CD4-positive, alpha-beta T cell treated with Interleukin-10 for 1 hour (primary cell): ENCODE measurements at regions not wholly inside any gene's neighbourhood (a gene's known extent, or its start where the extent isn't known, plus 50 kb on each side); places are given as distances from the start of the nearest gene placed in this dataset.

Source experiments
- DNase-seq: peaks from one replicate; pipeline ENCODE4 v3.0.0-alpha.2; 2020

DNA sequence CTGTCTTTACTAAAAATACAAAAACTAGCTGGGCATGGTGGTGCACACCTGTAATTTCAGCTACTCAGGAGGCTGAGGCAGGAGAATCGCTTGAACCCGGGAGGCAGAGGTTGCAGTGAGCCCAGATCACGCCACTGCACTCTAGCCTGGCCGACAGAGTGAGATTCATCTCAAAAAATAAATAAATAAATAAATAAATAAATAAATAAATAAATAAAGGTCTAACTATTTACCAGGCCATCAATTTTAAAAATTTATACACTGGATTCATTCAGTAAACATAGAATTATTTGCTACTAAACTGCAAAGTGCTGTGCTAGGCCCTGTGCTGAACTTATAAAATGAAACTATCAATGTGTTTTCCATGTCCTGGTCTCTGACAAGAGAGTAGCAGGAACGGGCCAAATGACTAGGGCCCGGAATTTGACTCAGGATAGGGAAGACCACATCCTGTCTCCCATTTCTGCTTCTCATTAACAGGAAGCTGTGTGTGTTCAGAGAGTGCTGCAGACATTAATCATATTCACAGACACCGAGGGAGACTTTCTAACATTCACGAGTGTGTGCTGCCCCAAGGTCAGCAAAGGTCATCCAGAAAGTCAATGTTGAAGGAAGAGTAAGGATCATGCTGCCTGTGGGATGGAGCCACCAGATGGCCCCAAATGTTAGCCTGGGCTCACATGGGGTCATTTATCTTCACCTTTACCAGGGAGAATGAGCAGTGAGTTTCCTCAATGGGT, 95.8 kb downstream of the SPP2 start:
- DNase-seq: no peak

DNA sequence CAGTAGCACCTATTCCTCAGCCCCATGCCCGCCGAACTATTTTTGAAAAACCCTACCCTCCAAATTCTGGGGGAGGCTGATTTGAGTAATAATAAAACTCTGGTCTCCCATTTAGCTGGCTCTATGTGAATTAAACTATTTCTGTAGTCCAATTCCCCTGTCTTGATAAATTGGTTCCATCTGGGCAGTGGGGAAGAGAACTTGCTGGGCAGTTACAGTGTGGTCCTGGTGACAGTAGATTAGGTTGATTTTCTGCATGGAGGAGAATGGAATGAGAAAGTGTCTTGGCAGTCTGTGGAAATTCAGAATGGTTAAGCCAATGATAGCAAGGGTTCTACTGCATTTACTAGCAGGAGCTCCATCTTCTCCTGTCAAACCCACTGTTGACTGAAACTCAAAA, 95.0 kb downstream of the SPP2 start:
- no peak for DNase-seq

DNA sequence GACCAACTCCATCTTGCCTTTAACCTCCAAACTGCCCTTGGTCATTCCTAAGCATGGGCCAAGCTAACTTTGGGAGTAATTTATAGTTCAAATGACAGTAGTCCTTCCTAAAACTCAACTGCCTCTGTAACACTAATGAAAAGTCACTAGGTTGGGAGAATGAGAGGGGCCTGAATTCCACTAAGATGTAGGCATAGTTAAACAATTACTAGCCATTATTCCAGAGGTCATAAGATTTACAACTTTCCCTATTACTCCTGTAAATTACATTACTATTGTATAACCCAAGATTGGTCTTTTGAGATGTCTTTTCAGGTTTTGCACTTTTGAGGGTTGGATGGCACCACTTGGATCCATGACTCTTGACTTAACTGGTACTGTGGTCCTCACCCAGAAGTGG, 94.6 kb downstream of the SPP2 start:
- no peak for DNase-seq

DNA sequence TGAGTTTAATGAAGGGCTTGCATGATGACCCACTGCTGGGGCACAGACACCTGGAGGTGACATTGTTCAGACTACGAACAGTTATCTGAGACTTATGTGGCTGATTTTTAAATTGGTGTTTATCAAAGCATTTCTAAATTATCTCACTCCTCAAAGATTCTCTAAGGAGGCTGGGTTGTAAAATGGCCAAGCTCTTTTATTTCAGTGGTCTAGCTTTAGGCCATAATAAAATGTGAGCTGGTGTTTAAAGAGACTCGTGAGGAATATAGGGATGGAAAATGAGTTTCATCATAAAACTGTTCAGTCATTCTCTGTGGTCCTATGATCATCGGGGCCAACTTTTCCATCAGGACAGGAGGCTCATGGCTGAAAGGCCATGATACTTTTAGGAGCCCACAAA, 93.4 kb downstream of the SPP2 start:
- DNase-seq: no peak

DNA sequence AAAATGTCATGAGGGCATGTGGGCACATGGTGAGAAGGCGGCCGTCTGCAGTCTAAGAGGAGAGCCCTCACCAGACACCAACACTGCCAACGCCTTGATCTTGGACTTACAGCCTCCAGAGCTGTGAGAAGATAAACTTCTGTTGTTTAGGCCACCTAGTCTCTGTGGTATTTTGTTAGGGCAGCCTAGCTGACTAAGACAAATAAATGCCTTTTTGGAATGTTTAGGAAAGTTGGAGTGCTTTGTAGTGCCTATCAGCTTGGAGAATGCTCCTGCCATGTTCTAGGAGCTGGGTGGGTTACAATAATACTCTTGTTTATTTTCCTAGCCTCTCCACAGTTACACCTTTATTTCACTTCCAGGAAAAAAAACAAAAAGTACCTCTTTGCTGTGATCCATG, 92.0 kb downstream of the SPP2 start:
- no peak for DNase-seq

DNA sequence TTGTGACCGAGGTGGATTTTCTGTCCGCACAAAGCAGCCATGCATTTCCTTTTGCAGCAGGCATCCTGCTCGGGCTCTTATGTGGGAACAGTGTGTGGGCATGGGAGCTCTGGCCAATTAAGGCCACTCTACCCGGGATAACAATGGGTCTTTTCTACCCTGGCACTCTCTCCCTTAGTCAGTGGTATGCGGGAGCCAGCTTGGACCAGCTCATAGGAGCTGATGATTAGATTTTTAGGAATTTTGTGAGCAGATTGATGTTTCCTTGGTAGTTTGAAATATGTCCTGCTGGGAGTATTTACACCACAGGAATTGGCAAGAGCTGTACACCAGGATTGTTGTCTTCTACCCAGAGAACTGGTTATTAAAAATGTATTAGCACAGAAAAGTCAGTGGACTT, 89.3 kb downstream of the SPP2 start:
- no peak for DNase-seq

DNA sequence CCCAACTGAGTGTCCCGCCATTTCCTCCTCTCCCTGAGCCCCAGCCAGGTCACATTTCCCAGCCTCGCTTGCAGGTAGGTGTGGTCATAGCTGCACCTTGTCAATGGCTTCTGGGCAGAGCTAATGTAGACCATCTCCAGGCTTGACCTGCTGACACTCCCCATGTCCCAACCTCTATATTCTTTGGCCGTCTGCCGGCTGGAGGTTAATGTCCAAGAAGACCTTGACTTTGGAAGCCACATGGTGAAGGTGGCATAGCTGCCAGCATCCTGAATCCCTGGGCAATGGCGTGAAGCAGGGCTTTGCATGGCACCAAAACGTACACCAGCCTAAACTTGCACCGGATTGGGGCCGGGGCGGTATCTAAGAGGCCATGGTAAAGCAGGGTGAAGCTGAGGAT, 88.3 kb downstream of the SPP2 start:
- DNase-seq: no peak

DNA sequence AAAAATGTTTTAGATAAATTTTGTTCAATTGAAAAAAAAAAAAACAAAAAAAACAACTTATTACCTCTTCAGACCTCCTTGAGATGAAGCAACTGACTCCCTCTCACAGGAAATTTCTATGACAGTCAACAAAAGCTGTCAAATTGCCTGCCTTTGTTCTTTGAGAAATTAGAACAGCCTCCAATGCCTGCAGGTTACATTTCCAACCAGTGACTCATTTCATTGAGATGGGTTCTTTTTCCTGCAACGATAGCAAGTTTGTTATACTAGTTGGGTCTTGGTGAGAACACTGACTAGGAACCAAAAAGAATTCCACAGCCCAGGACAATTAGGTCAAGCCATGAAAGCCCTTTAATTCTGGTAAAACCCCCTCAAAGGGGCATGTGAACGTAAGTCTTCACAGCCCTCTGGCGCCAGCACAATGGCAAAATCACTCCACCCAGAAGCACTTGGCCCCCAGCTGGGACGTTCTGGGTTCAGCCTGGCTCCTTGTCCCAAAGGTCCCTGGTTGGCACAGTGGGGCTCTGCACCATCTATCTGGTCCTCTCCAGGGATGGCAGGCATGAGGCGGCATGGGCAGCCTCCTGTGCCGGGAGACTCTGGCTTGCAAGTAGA, 87.0 kb downstream of the SPP2 start:
- DNase-seq: peak; percentile 24

DNA sequence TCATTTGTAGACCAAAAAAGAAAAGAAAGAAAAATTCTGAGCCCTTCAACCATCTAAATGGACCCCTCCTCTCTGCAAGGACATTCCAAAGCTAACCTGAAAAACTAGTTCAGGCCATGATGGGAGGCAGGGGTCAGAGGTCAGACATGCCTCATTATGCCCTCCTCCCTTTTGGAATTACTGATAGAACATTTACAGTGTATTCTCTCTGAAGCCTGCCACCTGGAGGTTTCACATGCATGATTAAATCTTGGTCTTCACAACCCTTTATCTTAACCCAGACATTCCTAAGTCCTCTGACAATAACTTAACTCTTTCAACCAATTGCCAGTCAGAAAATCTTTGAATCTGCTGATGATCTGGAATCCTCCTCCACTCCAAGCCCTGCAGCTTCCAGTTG, 86.0 kb downstream of the SPP2 start:
- DNase-seq: no peak

DNA sequence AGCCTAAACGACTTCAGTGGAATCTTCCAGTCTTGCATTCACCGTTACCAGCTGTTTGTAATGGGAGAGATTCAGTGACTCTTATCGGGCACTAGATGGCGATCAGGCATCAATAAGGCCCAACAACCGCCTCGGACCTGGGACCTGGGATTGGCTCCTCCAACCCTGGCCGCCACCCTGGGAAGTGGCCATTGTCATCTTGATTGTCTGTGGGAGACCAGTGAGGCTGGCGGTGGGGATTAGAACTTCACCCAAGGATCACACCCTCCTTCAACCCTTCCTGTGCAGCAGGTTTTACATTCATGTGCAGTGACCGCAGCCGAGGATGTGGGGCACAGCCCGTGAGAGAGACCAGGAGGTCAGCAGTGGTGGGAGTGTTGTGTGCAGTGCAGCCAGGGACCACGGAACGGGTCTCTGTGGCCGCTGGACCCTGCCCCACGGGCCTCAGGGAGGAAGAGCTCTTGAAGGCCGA, 85.3 kb downstream of the SPP2 start:
- peak; percentile 64 for DNase-seq

DNA sequence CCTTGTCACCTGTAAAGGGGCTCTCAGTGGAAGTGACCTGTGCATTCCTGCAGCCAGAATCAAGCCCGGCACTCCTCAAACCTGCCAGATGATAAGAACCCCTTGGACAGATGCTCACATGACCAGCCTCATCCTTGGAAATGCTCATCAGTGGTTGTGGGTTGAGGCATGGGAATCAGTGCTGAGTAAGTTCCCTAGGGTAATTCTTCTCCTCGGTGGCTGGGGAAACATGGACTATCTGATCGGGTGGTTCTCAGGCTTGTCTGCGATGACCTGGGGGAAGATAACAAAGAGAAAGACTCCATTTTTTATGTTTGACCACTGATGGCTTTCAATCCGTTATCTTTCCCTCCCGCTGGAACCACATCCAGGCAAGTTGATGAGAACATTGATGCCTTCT, 84.0 kb downstream of the SPP2 start:
- DNase-seq: no peak

DNA sequence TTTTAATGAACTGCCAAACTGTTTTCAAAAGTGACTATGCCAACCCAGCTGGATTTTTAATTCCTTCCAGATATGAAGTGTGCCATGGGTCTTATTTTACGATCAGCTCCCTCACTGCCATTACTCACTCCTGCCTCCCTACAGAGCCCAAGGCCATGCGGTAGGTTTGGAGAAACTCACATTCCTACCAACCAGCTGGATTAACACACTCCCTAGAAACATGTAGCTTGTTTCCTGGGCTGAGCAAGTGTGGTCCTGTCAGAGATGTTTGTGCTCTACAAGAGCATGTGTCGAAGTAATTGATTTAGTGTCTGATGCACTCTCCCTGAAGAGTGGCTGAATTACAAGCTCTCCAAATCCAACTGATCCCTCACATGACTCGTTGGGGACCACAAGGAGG, 82.5 kb downstream of the SPP2 start:
- no peak for DNase-seq

DNA sequence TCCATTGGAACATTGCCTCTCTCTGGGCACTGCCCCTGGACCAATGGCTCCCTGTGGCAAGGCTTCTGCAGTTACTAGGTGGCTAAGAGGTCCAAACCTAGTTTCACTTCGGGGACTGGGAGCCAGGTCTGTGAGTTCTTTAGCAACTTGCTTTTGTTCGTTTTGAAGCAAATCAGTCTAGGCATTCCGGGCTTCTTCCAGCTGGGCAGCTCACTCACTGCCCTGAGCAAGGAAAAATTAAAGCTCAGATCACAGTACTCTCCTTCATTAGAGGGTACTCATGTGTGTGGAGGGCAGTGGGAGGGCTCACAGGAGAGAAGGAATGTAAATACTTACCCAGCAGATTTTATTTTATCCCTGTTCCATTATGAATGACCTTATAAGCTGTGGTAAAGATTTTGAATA, 80.3 kb downstream of the SPP2 start:
- DNase-seq: no peak

DNA sequence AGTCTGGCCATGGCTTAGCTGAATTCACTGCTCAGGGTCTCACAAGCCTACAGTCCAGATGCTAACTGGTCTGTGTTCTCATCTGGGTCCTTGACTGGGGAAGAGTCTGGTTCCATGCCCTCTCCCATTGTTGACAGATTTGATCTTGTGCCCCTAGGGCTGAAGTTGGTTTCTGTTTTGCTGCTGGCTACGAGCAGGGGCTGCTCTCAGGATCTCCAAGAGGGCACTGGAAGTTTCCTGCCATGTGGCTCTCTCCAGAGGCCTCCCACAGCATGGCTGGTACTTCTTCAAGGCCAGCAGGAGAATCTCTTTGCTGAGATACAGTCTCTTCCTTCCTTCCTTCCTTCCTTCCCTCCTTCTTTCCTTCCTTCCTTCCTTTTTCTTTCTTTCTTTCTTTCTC, 78.1 kb downstream of the SPP2 start:
- DNase-seq: no peak
